ENCODE measurements at regions not wholly inside any gene's neighbourhood (a gene's known extent, or its start where the extent isn't known, plus 50 kb on each side); places are given as distances from the start of the nearest gene placed in this dataset.

- TF ChIP-seq GATA2 (CRISPR knock-in tag; IDR thresholded peaks at IDR 0.05) (no peak), SIN3A (IDR thresholded peaks at IDR 0.05; ENCODE audit: borderline replicate concordance, low read depth, low read length) (no peak), NRF1 (IDR thresholded peaks at IDR 0.05; ENCODE audit: low read depth, low read length) (no peak), JUND (IDR thresholded peaks at IDR 0.05) (no peak), POLR2AphosphoS5 (IDR thresholded peaks at IDR 0.05; ENCODE audit: low read depth, low read length) (no peak), CHD2 (IDR thresholded peaks at IDR 0.05; ENCODE audit: low read length, partially characterized antibody) (no peak), EZH2phosphoT487 (IDR thresholded peaks at IDR 0.05; ENCODE audit: borderline replicate concordance, low read depth) (no peak), EP300 (IDR thresholded peaks at IDR 0.05; ENCODE audit: borderline replicate concordance in 1 of 2, low read depth in 1 of 2, low read length in 1 of 2) (no peak)
- TF ChIP-seq, protein P1, sequence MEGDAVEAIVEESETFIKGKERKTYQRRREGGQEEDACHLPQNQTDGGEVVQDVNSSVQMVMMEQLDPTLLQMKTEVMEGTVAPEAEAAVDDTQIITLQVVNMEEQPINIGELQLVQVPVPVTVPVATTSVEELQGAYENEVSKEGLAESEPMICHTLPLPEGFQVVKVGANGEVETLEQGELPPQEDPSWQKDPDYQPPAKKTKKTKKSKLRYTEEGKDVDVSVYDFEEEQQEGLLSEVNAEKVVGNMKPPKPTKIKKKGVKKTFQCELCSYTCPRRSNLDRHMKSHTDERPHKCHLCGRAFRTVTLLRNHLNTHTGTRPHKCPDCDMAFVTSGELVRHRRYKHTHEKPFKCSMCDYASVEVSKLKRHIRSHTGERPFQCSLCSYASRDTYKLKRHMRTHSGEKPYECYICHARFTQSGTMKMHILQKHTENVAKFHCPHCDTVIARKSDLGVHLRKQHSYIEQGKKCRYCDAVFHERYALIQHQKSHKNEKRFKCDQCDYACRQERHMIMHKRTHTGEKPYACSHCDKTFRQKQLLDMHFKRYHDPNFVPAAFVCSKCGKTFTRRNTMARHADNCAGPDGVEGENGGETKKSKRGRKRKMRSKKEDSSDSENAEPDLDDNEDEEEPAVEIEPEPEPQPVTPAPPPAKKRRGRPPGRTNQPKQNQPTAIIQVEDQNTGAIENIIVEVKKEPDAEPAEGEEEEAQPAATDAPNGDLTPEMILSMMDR (IDR thresholded peaks at IDR 0.05), result no peak
- TF ChIP-seq, protein P2, sequence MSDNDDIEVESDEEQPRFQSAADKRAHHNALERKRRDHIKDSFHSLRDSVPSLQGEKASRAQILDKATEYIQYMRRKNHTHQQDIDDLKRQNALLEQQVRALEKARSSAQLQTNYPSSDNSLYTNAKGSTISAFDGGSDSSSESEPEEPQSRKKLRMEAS (IDR thresholded peaks at IDR 0.05; ENCODE audit: low read depth), result no peak
Measured at GRCh38 chr13:111656439-111656838, 336.0 kb downstream of the TEX29 start.

All from SK-N-SH (cell line).